ENCODE measurements at regions not wholly inside any gene's neighbourhood (a gene's known extent, or its start where the extent isn't known, plus 50 kb on each side); places are given as distances from the start of the nearest gene placed in this dataset.
"Not testable (repeated sequence)": the region's sequence is repeated elsewhere in the genome, so short reads cannot be mapped to it uniquely, and the experiment has no call there.

DNA sequence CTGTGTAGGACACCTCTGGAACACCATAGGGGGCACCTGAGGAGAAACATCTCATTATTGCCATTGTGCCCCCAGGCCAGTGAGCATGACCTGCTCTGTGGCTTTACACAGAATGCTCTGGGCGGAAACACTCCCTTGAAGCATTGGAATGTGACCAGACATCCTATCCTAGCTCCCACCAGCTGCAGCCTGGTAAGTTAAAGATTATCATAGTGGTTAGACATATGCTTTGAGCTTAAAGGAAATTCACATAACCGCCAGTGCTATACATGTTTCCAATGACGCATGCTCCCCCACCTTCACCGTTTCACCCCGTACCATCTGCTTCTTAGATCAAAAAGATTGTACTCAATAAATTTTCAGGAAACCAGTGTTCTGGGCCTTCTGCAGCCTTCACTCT lies 217.7 kb upstream of the CENPE start:
- no peak for DNase-seq (ENCODE audit: low spot score)

DNA sequence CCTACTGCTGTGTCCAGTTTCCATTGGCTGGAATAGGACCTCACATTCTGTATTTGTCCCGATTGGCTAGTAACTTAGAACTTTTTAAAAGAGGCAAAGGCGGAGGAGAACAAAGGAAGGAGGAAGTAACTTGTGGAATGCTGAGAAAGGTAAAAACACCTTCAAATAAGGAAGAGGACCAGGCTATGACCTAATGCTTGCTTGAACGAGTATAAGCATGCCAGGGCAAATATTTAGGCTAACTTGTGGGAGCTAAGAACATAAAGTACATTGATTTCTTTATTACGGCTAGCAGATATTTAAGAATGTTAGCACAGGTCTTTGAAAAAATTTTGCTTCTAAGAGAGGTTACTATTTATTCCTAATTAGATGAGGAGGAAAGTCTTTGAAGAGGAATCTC lies 214.5 kb upstream of the CENPE start:
- DNase-seq (ENCODE audit: low spot score) = not testable (repeated sequence)

DNA sequence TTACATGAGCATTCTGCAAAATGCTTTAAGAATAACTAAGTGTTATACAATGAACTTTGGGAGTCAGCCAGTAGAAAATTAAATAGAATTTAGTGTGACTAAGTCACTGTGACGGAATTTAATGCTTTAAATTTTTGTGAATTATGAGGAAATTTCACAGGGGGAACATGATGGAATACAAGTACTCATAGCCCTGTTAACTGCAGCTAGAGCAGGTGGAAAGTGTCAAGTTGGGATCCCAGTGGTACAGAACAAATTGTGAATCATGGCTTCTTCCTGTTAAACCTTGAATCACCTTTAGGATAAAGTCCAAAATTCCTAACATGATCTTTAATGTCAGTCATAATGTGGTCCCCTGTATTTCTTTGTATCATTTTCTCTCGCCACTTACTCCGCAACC lies 212.2 kb upstream of the CENPE start:
- DNase-seq (ENCODE audit: low spot score) = no peak

DNA sequence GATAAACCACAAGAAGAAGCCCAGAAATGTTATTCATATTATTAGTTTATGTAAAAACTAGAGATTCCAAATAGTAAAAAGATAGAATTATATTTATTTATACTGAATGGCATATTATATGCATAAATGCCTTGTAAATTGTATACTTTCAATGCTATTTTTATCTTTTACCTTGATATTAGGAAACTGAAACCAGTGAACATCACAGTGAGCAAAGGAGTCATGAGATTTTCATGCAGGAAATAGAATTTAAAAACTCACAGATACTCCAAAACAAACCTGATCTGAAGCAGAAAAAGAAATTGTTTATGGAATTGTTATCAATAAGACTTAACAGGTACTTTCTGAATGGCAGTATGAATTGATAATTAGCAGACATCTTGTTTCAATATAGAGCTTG lies 207.3 kb upstream of the CENPE start:
- DNase-seq (ENCODE audit: low spot score) = no peak

DNA sequence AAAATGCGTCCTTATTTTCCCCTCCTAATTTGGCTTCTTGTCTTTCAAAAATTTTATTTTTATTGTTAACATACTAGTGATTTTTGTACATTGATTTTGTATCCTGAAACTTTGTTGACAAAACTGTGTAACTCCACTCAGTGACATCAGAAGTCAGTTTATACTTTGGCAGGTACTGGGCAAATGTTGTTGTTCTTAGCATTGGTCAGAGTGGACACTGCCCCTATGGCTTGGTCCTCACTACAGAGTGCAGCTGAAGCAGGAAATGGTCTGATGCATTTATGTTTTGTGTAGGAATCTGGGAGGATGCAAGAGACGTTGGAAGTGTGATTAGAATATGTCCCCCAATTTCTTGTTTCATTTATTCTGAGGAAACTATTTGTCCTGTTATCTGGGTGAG lies 205.5 kb upstream of the CENPE start:
- no peak for DNase-seq (ENCODE audit: low spot score)

DNA sequence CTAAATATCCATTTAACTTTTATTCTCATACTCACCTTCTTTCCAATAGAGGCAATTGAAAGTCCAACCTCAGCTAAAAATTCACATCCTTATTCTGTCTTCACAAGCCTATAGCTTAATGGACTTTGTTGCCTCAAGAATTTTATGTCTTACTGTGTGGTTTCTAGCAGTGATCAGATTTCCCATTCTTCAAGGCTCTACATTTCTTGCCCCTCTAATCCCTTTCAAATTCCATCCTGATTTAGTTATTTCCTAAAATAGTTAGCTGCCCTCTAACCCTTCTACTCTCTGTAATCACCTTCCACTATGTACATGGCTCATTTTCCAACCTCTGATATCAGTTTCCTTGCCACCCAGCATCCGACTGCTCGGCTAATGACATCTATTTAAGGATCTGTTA lies 204.1 kb upstream of the CENPE start:
- no peak for DNase-seq (ENCODE audit: low spot score)

DNA sequence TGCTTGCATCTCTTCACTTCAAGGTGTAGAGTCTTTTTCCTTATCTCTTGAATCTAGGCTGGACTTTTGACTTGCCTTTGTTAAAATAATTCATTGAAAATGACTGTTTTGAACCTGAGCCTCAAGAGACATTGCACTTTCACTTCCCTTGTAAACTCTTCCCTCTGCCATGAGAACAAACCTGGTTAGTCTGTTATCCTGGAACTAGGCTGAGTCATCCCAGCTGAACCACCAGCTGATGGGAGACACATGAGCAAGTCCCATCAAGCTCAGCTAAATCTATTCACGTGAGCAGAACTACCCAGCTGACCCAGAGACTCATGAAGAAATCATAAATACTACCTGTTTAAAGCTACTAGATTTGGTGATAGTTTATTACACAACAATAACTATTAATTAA lies 202.3 kb upstream of the CENPE start:
- DNase-seq (ENCODE audit: low spot score) = no peak

DNA sequence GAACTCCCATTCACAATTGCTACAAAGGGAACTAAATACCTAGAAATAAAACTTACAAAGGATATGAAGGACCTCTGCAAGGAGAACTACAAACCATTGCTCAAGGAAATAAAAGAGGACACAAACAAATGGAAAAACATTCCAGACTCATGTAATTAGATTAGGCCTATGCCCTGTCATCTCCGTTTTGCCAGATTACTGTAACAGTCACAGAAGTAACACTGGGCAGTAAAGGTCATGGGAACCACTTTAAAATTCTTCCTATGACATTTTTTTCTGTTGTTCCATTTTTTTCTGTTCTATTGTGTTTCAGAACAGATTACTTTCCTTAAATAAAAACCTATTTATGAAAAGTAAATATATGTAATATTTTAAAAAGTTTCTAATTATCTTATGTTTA lies 199.4 kb upstream of the CENPE start:
- no peak for DNase-seq (ENCODE audit: low spot score)

DNA sequence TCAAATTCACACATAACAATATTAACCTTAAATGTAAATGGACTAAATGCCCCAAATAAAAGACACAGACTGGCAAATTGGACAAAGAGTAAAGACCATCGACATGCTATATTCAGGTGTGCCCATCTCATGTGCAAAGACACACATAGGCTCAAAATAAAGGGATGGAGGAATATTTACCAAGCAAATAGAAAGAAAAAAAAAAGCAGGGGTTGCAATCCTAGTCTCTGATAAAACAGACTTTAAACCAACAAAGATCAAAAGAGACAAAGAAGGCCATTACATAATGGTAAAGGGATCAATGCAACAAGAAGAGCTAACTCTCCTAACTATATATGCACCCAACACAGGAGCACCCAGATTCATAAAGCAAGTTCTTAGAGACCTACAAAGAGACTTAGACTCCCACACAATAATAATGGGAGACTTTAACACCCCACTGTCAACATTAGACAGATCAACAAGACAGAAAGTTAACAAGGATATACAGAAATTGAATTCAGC lies 189.4 kb upstream of the CENPE start:
- DNase-seq (ENCODE audit: low spot score) = not testable (repeated sequence)

DNA sequence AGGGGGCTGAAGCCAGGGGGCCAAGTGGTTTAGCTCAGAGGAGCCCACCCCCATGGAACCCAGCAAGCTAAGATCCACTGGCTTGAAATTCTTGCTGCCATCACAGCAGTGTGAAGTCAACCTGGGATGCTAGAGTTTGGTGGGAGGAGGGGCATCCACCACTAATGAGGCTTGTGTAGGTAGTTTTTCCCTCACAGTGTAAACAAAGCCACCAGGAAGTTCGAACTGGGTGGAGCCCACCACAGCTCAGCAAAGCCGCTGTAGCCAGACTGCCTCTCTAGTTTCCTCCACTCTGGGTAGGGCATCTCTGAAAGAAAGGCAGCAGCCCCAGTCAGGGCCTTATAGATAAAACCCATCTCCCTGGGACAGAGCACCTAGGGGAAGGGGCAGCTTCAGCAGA lies 187.4 kb upstream of the CENPE start:
- not testable (repeated sequence) for DNase-seq (ENCODE audit: low spot score)

DNA sequence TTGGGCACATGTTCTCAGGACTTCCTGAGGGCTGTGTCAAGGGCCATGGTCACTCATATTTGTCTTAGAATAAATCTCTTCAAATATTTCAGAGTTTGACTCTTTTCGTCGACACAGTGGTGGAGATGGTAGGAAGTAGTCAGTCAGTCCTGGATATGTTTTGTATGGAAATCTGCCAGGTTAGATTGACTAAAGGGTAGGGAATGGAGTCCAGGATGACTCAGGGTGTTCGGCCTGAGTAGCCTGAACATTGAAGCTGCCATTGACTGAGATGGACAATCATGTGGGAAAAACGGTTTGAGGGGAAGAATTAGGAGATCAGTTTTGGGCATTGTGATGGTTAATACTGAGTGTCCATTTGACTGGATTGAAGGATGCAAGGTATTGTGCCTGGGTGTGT lies 177.1 kb upstream of the CENPE start:
- DNase-seq (ENCODE audit: low spot score) = no peak

DNA sequence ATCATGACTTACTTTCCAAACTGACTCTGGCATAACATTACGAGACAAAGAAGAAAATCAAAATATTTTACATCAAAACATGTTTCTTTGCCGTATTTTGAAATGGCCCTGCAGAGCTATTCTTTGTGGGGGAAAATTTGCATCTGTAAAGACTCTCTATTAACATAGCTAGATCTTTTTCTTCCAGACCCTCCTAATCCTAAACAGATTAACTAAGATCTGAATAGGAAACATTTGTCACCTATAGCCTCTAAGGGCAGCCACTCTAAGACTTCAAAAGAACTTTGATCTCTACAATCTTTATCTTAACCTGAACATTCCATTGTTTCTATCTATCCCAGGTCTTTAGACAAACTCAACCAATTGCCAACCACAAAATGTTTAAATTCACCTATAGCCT lies 176.6 kb upstream of the CENPE start:
- DNase-seq (ENCODE audit: low spot score) = no peak

DNA sequence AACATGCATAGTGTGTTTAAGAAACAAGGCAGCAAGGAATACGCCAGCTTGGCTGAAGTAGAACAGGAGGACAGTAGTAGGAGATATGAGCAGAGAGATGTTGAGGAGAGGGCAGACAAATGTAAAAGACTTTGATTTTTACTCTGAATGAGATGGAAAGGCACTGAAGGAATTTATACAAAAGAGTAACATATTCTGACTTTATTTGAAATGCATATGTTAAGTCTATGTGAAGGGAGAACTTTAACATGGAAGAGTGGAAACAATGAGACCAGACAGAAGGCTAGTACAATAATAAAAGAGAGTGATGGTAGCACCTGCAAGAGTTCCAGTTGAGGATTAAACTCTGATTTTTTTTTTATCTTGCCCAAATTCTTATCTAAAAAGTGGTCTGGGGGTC lies 176.2 kb upstream of the CENPE start:
- DNase-seq (ENCODE audit: low spot score) = no peak

DNA sequence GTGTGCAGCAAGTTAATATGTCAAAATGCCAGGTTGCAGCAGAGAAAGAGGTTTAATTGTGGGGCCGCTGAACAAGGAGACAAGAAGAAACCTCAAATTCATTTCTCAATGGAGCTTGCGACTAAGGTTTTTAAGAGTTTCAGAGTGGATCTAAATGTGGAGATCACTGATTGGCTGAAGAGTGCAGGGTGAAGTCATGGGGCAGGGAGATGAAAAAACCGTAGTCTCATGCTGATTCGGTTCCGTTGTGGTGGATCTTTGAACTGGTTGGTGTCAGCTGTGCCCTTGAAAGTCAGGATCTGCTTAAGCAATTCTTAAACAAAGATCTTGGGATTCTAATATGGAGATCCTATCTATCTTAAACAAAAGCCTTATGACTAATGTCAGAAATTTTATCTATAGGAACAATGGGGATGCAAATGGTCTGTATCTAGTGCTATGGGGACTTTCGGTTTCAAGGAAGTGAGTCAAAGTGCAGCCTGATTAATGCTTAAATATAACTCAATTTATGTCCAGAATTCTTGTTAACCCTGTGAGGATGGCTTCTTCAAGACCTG lies 173.9 kb upstream of the CENPE start:
- DNase-seq (ENCODE audit: low spot score) = no peak

DNA sequence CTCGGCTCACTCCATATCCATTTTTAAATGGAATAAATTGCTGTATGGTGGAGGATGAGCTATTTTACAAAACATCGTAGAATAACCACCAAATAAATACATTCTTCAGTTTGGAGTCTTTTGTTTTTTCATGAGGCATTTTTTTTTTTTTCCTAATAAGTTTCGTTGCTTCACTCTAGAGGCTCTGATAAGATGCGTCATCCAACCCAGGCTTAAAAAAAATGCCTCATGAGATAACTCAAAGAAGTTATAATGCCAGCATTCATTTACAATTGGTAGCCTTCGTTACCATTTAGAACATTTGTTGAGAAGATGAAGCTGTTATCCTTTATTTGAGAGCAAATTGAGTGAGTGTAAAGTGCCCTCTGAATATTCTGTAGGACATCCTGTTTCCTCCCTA lies 172.2 kb upstream of the CENPE start:
- no peak for DNase-seq (ENCODE audit: low spot score)

DNA sequence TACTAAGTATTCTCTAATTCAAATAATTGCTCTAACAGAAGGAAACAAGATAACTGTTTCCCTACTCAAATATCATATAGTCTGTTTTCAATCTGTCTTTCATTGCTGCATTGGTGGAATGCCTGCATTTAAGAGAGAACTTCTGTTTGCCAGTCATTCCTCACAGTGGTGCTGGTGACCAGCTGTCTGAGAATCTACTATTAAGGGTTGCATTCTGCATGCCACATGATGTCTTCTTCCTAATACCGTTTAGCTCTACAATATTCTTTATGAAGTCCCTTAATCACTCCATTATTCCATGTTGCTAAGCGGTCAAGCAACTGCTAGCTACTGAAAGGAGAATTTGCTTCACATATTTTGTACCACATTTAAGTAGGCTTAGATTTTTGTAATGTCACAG lies 167.1 kb upstream of the CENPE start:
- no peak for DNase-seq (ENCODE audit: low spot score)

DNA sequence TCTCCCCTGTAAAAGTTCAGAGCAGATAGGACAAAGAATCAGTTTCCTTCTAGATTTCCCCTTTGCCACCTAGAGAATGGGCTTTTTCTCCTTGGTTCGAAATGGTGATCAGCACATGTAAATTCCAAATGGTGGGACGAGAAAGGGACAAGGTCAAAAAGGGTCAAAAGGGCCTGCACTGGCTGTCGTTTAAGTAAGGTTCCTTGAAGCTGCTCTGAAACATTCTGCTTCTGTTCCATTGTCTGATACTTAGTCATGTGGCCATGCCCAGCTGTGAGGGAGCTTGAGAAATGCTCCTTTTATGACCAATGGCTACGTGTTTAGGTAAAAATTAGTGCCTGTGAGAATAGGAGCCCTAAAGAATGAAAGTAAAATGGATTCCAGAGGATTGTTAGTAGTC lies 165.9 kb upstream of the CENPE start:
- no peak for DNase-seq (ENCODE audit: low spot score)

DNA sequence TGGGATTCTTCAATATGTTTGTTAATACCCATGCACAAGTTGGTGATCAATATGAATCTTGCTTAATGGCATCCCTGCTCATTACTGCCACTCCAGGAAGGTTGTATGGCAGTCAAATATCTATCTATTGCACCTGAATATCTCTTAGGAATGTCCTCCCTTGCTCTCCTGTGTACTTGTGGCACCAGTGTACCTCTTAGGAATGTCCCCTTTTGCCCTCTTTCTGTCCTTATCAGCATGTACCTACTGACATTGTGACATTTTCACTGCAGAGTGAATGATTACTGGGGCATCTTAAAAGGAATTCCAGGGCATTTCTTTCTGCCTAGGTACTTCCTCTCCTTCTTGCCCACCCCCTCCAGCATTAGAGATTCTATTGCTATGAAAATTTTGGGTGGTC lies 163.8 kb upstream of the CENPE start:
- no peak for DNase-seq (ENCODE audit: low spot score)

DNA sequence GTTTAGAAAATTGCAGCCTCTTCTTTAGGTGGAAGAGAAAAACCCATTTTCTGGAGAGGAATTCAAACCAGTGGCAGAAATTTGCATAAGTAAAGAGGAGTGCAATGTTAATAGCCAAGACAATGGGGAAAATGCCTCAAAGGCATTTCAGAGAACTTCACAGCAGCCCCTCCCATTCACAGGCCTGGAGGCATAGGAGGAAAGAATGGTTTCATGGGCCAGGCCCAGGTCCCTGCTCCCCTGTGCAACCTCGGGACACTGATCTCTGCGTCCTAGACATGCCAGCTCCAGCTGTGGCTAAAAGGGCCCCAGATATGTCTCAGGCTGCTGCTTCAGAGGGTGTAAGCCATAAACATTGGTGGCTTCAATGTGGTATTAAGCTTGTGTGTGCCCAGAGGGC lies 161.8 kb upstream of the CENPE start:
- DNase-seq (ENCODE audit: low spot score) = no peak

DNA sequence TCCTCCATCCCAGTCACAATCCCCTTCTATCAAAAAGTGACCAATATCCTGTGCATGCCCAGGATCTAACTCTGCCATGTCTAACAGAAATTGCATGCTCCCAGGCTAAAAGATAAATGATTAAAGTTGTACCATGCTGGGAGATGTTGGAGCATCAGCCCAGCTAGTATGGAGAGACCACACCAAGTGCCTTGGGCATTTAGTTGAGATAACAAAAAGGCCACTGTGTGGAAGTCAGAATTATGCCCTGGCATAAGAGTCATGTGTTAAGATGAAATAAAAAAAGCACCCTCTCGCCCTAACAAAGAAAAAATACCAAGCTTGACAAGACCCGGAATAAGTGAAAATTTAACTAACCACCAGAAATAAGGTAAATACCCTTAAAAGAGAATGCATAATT lies 155.9 kb upstream of the CENPE start:
- no peak for DNase-seq (ENCODE audit: low spot score)

DNA sequence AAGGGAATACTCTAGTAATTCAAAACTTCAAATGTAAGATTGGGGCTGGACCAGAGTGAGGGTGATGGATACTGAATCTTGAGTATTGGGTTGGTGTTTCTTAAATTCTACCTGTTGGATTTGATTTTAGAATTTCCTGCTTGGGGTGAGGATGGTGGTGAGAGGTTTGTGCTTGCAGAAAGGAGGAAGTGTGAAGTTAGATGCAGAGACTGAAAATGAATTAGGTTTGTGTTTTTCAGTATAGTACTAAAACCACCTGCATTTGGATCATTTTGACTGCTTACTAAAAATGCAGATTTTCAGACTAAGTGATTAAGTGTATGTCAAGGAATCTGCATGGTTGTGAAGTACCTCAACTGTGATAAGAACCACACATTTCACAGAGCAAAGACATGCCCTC lies 131.5 kb upstream of the CENPE start:
- no peak for DNase-seq (ENCODE audit: low spot score)

DNA sequence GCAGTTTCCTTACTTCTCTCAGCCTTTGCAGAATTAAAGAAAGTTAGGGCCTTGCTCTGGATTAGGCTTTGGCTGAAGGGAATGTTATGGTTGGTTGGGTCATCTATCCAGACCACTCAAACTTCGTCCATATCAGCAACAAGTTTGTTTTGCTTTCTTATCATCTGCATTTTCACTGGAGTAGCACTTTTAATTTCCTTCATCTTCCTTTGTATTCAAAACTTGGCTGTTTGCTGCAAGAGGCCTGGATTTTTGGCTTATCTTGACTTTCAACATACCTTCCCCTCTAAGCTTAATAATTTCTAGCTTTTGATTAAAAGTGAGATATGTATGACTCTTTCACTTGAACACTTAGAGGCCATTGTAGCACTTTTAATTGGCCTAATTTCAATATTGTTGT lies 126.7 kb upstream of the CENPE start:
- no peak for DNase-seq (ENCODE audit: low spot score)

DNA sequence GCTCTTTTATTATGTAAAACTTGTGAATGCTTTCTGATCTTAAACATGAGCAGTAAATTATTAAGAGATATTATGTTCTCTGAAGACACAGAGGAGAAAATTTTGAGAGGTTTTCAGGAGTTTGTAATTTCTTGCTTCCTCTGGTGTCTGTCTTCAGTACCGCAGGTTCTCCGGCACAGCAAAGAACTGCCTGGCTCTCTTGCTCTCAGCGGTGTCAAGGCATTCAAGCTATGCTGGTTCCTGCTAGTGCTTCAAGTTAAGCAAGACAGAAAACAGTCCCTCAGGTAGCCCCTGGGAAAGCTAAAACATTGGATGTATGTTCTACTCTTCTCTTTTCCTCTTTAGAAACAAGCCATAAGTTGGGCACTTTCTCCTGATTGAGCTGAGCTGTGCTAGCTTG lies 120.2 kb upstream of the CENPE start:
- DNase-seq (ENCODE audit: low spot score) = no peak

DNA sequence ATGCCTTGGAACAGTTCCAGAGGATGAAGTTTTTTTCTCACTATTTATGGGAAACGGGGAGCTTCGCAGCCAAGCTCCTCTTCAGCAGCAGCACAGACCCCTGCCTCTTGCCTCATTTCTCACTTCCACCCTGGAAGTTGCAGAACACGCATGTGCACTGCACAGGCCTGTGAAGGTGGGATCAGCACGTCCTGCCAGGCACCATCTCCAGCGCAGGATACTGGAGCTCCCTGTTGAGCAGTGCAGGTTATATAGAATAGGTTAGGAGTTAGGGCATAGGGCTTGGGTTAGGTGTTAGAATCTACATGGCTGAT lies 110.1 kb upstream of the CENPE start:
- DNase-seq (ENCODE audit: low spot score) = no peak

All from activated CD4-positive, alpha-beta T cell treated with anti-CD3 and anti-CD28 coated beads, Interleukin-2, Interleukin-4, amounts not matched to agents 100 ng/mL and 50 ng/mL, durations not matched to agents 16 hours and 8 hours (primary cell).